ENCODE measurements at regions not wholly inside any gene's neighbourhood (a gene's known extent, or its start where the extent isn't known, plus 50 kb on each side); places are given as distances from the start of the nearest gene placed in this dataset.

DNA sequence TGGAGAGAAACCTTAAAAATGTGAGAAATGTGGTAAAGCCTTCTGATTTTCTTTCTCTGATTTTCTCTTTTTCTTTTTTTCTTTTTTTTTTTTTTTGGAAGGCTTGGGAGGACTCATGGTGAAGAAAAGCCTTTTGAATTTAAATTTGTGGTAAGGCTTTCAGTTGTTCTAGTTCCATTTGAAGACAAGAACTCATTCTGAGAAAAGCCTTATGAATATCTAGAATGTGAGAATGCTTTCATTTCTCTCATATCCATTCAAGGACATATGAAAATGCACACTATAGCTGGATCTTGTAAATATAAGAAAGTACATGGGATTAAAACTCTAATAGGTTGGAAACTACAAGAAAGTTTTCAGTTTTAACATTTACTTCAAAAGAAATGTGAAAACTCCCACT lies 1045.2 kb upstream of the NRXN1 start:
- CTCF ChIA-PET = no interaction called here
- Histone ChIP-seq H3K4me2 (no peak overlapping the region), H3K4me1 (no peaks in the 10 kb centered on the region), H3K4me3 (no peak overlapping the region), H3K27ac (no peak overlapping the region), H3K9me3 (no peaks in the 10 kb centered on the region; the same call in 2 of the 3 replicates)
- DNase-seq (ENCODE audit: low read depth in 1 of 2, low spot score in 1 of 2) = no peak
- POLR2A ChIA-PET = no interaction called here
- TF ChIP-seq MAZ (IDR thresholded peaks at IDR 0.05; ENCODE audit: borderline replicate concordance, low read depth, low read length) (no peak), FOSL2 (IDR thresholded peaks at IDR 0.05) (no peak), FOSL2 (CRISPR knock-in tag; IDR thresholded peaks at IDR 0.05) (no peak), RCOR1 (IDR thresholded peaks at IDR 0.05; ENCODE audit: low read depth, low read length) (no peak), KDM1A (IDR thresholded peaks at IDR 0.05; ENCODE audit: low read depth) (no peak), HOXA7 (CRISPR knock-in tag; IDR thresholded peaks at IDR 0.05) (no peak), EP300 (IDR thresholded peaks at IDR 0.05) (no peak), ZSCAN20 (CRISPR knock-in tag; IDR thresholded peaks at IDR 0.05) (no peak), HEYL (CRISPR knock-in tag; IDR thresholded peaks at IDR 0.05) (no peak), HDAC2 (IDR thresholded peaks at IDR 0.05) (no peak), RARB (CRISPR knock-in tag; IDR thresholded peaks at IDR 0.05) (no peak), RNF2 (IDR thresholded peaks at IDR 0.05; ENCODE audit: borderline replicate concordance, low read depth) (no peak), CEBPB (IDR thresholded peaks at IDR 0.05) (no peak), JUNB (IDR thresholded peaks at IDR 0.05) (no peak), ZNF302 (CRISPR knock-in tag; IDR thresholded peaks at IDR 0.05) (no peak)
- TF ChIP-seq, protein P1, sequence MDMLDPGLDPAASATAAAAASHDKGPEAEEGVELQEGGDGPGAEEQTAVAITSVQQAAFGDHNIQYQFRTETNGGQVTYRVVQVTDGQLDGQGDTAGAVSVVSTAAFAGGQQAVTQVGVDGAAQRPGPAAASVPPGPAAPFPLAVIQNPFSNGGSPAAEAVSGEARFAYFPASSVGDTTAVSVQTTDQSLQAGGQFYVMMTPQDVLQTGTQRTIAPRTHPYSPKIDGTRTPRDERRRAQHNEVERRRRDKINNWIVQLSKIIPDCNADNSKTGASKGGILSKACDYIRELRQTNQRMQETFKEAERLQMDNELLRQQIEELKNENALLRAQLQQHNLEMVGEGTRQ (IDR thresholded peaks at IDR 0.05) = no peak
- TF ChIP-seq, protein P2, sequence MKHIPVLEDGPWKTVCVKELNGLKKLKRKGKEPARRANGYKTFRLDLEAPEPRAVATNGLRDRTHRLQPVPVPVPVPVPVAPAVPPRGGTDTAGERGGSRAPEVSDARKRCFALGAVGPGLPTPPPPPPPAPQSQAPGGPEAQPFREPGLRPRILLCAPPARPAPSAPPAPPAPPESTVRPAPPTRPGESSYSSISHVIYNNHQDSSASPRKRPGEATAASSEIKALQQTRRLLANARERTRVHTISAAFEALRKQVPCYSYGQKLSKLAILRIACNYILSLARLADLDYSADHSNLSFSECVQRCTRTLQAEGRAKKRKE (CRISPR knock-in tag; IDR thresholded peaks at IDR 0.05; ENCODE audit: low read depth) = no peak
- TF ChIP-seq, protein P3, sequence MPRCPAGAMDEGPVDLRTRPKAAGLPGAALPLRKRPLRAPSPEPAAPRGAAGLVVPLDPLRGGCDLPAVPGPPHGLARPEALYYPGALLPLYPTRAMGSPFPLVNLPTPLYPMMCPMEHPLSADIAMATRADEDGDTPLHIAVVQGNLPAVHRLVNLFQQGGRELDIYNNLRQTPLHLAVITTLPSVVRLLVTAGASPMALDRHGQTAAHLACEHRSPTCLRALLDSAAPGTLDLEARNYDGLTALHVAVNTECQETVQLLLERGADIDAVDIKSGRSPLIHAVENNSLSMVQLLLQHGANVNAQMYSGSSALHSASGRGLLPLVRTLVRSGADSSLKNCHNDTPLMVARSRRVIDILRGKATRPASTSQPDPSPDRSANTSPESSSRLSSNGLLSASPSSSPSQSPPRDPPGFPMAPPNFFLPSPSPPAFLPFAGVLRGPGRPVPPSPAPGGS (IDR thresholded peaks at IDR 0.05) = no peak
- TF ChIP-seq, protein P4, sequence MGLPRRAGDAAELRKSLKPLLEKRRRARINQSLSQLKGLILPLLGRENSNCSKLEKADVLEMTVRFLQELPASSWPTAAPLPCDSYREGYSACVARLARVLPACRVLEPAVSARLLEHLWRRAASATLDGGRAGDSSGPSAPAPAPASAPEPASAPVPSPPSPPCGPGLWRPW (IDR thresholded peaks at IDR 0.05) = no peak
- TF ChIP-seq, protein P5, sequence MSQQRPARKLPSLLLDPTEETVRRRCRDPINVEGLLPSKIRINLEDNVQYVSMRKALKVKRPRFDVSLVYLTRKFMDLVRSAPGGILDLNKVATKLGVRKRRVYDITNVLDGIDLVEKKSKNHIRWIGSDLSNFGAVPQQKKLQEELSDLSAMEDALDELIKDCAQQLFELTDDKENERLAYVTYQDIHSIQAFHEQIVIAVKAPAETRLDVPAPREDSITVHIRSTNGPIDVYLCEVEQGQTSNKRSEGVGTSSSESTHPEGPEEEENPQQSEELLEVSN (IDR thresholded peaks at IDR 0.05; ENCODE audit: borderline replicate concordance, low read depth) = no peak
- ATAC-seq = no peak
- no peak for FAIRE-seq

DNA sequence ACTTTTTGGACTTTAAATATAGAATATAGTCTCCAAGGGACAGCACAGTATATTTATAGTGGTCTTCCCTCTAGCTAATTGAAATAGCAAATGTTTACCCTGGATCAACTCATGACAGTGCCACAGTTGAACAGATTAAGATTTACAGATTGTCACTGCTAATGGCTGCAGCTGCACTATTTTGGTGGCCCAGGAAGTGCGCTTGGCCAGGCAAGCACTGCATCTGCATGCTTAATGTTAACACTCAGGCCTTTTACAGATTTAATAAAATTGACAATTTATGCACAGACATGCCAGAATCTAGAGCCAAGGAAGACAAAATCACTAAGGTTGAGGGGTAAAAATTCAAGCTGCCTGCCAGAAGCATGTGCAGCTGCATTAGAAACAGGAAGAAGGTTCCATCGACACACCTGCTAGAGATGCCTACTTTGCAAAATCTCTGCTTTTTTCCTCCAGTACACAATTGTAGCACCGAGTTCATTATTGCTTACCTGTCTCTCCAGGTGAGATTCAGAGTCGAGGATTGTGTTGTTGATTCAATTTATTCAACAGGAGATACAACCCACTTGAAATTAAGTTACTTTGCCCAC lies 1042.3 kb upstream of the NRXN1 start:
- ATAC-seq = no peak
- POLR2A ChIA-PET = no interaction called here
- H3K9me3 ChIP-seq = no peaks in the 10 kb centered on the region; the same call in 2 of the 3 replicates
- CTCF ChIA-PET = no interaction called here
- no peak overlapping the region for H3K4me2 ChIP-seq
- H3K27ac ChIP-seq = no peak overlapping the region
- H3K4me3 ChIP-seq = no peak overlapping the region
- TF ChIP-seq, protein P1 (IDR thresholded peaks at IDR 0.05) = no peak
- TF ChIP-seq ZFP36 (IDR thresholded peaks at IDR 0.05; ENCODE audit: borderline replicate concordance, partially characterized antibody) = no peak
- TF ChIP-seq POLR2A (IDR thresholded peaks at IDR 0.05; ENCODE audit: low read length) = no peak
- TF ChIP-seq HEYL (CRISPR knock-in tag; IDR thresholded peaks at IDR 0.05) = no peak
- no peak for TF ChIP-seq ZSCAN20 (CRISPR knock-in tag; IDR thresholded peaks at IDR 0.05)
- TF ChIP-seq JUN (IDR thresholded peaks at IDR 0.05) = no peak
- no peak for TF ChIP-seq EP300 (IDR thresholded peaks at IDR 0.05)
- TF ChIP-seq HOXB5 (CRISPR knock-in tag; IDR thresholded peaks at IDR 0.05) = no peak
- no peak for TF ChIP-seq GATA3 (IDR thresholded peaks at IDR 0.05; ENCODE audit: borderline replicate concordance)
- no peak for TF ChIP-seq CBX2 (IDR thresholded peaks at IDR 0.05; ENCODE audit: borderline replicate concordance, low read depth)
- TF ChIP-seq SMC3 (IDR thresholded peaks at IDR 0.05) = no peak
- TF ChIP-seq PHF8 (IDR thresholded peaks at IDR 0.05; ENCODE audit: borderline replicate concordance, low read depth) = no peak
- no peak for TF ChIP-seq MAZ (IDR thresholded peaks at IDR 0.05; ENCODE audit: borderline replicate concordance, low read depth, low read length)
- TF ChIP-seq KDM1A (IDR thresholded peaks at IDR 0.05; ENCODE audit: low read depth) = no peak
- TF ChIP-seq POLR2AphosphoS2 (conservative IDR thresholded peaks at IDR 0.05; ENCODE audit: low read length) = no peak
- TF ChIP-seq FOXS1 (CRISPR knock-in tag; IDR thresholded peaks at IDR 0.05) = no peak
- no peak for TF ChIP-seq HOXB13 (CRISPR knock-in tag; IDR thresholded peaks at IDR 0.05; ENCODE audit: low read depth)
- TF ChIP-seq CHD2 (IDR thresholded peaks at IDR 0.05; ENCODE audit: low read length, partially characterized antibody) = no peak
- TF ChIP-seq, protein P3 (IDR thresholded peaks at IDR 0.05) = no peak
- no peak for DNase-seq (ENCODE audit: low read depth in 1 of 2, low spot score in 1 of 2)
- no peak for FAIRE-seq
- 28% methylated on average over 4 of the region's 4 CpGs for WGBS (ENCODE audit: missing lambda C conversion rate)
- no peaks in the 10 kb centered on the region for H3K4me1 ChIP-seq

All from A549 (cell line).